Dedifferentiated amniotic fluid mesenchymal stem cell (primary cell): ENCODE measurements at regions not wholly inside any gene's neighbourhood (a gene's known extent, or its start where the extent isn't known, plus 50 kb on each side); places are given as distances from the start of the nearest gene placed in this dataset.
"Not testable (repeated sequence)": the region's sequence is repeated elsewhere in the genome, so short reads cannot be mapped to it uniquely, and the experiment has no call there.

Experiments used
- DNase-seq: peaks from one replicate; pipeline ENCODE4 v3.0.0-alpha.2; 2016; ENCODE audit errors: extremely low spot score

DNA sequence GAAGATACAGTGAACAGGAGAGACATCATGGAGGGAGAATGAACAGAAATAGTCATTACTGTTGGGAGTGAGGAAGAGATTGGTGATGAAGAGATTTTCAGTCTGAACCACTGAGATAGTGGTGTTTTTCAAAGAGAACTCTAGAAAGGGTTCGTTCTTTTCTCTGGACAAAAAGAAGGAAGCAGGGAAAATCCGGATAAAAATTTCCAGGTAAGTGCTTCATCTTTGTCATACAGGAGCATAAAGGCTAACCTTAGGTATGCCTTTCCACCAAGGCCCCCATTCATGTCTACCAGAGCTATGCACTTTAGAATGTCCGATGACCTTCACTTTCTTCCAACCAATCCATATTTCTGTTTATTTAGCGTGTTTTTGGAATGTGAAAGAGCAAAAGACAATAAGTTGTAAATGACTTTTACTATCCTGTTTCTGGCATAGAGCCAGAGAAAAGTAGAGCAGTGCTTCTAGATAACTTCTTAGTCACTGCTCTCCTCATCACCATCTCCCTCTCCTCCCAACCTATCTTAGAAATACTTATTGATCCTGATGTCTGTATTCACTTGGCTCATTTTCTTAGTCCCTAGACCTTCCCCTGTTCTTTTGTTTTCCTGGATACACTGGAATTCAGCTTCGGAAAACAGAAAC lies 116.5 kb downstream of the TTC6 start:
- DNase-seq = no peak

DNA sequence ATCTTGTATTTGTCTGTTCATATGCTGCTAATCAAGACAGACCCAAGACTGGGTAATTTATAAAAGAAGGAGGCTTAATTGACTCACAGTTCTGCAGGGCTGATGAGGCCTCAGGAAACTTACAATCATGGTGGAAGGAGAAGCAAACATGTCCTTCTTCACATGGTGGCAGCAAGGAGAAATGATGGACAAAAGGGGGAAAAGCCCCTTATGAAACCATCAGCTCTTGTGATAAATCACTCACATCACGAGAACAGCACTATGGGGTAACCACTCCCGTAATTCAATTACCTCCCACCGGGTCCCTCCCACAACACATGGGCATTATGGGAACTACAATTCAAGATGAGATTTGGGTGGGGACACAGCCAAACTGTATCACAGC lies 117.0 kb downstream of the TTC6 start:
- not testable (repeated sequence) for DNase-seq

DNA sequence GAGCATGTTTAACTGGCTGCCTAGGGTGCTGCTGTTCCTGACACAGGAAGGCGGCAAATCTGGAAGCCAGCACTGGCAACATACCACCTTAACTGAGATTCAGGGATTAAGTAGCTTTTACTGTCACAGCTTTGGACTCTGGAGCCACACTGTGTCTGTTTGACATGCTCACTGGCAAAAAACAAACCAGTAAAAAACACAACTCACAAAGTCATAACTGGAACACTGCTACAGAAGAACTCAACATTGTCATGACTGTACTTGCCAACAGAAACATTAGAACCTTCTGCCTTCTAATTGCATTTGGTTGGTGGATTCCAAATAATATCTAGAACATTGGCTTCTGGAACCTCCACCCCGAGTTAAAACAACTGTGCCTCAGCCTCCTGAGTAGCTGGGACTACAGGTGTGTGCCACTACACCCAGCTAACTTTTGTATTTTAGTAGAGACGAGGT lies 117.6 kb downstream of the TTC6 start:
- no peak for DNase-seq

DNA sequence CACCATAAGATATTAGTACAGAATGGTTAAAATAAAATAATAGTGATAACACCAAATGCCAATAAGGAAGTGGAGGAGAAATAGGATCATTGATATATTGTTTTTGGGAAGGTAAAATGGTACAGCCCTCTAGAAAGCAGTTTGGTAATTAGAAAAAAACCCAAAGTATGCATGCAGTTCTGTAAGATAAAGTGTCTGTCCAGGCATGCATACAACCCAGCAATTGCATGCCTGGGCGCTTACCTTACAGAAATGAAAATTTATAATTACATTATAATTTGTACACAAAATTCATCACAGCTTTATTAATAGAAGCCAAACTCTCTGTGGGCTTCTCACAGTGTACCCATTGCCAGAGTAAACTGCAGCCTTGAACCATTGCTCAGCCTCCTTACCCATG lies 124.7 kb downstream of the TTC6 start:
- DNase-seq = no peak

DNA sequence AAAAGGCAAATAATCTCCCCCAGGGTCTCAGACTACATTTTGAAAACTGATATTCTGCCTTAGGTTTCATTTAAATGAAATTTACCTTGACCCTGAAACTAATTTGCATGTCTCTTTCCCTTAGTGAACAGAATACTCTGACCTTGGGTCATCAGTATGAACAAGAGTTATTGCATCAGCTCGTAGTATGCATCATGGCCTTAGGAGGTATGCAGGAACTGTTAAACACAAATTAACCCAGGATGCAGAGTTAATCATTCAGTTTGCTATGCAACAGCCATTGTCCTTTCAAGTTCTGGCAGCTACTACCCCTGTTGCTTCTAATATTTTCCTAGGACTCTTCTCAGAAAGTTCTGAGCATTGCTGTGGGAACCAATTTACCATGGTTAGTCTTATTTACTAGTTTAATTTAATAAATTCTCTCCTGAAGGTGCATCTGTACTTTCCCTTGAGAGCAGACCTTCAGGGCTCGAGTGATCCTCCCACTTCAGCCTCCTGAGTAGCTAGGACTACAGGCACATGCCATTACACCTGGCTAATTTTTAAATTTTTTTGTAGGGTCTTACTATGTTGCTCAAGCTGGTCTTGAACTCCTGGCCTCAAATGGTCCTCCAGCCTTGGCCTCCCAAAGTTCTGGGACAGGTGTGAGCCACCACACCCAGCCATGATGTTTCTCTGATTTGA lies 126.7 kb downstream of the TTC6 start:
- no peak for DNase-seq

DNA sequence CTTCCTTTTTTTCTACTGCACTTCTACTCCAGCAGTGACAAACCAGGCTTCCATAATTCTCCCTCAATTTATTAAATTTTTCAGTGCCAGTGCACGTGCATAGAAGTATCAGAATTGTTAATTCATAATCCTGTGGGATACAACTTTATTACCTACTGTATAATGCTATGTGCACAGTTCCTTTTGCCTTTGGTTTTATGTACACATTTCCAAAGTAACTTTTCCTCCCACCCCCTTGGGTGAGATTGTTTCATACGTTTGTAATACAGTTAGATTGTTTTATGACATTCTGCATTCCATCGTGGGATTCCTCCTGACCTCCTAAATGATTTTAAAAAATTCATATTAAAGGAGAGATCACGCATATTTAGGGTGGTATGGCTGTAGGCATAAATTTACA lies 128.1 kb downstream of the TTC6 start:
- DNase-seq = no peak

DNA sequence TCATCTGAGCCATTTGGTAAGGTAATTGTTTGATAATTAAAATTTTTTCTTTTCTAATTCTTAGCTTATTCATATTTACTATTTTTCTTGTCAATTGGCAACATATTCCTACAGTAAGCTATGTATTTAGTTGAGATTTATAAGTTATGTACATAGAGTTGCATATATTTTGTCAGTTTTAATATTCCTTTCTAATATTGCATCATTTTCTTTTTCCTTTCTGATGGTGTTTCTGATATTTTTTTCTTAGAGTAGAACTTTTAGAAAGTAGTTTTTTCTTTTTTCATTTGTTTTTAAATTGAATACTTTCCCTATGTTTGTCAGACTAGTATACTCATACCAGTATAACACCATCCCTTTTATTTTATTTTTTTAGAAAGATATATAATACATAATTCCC lies 131.3 kb downstream of the TTC6 start:
- no peak for DNase-seq

DNA sequence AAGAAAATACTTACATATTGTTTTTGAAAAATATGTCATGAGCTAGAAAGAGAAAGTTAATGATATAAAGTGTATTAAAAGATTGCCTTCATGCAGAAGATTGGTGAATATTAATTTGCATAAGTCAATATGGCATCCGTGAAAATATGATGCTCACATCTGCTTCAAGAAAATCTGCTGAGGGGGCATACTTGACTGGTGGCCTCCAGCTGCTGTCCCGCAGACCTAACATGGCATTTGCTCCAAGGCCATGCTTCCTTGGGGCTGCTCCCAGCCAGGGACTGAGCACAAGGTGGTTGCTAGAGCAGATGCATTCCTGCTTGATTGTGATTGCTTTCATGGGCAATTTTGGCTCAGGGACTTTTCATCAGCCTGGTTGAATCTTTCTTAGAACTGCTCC lies 133.8 kb downstream of the TTC6 start:
- no peak for DNase-seq

DNA sequence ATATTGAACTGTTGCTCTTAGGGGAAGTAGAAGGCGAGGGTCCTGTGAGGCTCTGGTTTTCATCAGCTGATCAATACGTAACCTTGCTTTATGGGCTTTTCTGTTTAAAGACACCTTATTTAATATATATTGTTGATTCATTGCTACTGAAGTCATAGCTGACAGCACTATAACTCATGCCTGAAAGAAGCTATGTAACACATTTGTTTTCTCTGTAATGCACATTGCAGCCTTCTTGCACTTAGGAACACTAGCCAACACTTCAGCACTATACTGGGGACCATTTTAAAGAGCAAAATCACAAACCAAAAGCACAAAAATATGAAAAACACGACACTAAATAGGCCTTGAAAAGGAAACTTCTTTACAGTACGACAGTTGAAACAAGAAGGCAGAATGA lies 135.7 kb downstream of the TTC6 start:
- DNase-seq = no peak

DNA sequence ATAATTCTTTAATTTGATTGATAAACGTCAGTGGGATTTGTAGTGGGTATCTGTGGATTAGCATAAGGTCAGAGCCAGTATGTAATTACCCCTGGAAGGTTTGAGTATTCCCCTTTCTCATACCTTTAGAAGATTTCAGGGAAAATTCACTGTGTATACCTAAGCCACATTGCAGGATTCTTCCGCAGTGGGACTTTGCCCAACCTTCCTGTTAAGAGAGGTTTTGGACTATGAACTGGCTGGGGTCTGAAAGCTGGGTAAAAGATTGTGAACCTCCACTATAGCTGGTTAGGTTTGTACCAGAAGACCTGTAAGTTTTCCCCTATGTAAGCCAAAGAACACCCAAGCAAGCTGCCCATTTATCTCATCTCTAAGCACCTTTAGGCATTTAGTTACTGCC lies 150.2 kb downstream of the TTC6 start:
- DNase-seq = no peak

DNA sequence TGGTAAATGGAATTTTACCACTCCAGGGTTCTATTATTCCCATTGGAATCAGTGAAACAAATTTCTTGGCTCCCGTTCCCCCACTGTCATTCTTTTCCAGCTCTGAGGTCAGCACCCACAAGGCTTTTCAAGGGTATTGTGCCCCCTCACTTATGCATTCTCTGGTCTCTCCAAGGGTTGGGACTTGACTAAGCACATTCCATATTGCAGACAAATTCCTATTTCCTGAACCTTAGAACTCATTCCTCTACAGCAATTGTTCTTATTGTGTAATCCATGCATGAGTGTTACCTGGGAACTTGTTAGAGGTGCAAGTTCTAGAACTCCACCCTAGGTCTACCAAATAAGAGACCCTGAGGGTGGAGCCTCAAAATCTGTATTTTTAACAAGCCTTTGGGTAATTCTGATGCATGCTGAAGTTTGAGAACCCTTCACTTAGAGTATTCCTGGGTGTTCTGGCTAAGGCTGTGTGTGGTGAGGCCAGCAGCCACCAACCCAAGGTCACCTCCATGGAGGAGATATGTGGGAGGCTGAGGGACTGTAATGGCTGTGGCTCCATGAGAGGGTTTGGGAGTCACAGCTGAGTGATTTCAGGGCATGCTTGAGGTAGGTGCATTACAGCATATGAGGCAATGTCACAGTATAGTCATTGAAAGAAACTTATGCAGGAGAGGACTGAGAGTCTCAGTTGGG lies 150.9 kb downstream of the TTC6 start:
- no peak for DNase-seq

DNA sequence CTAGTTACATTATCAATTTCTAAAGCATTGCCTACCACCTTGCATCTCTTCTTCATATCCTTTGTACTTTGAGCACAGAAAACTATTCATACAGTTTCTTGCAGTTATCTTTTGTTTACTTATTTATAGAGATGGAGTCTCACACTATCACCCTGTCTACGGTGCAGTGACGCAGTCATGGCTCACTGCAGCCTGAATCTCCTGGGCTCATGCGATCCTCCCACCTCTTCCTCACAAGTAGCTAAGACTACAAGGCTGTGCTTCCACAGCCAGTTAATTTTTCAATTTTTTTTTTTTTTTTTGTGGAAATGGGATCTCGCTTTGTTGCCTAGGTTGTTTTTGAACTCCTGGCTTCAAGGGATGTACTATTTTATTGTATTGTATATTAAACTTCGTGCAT lies 158.0 kb downstream of the TTC6 start:
- DNase-seq = no peak

DNA sequence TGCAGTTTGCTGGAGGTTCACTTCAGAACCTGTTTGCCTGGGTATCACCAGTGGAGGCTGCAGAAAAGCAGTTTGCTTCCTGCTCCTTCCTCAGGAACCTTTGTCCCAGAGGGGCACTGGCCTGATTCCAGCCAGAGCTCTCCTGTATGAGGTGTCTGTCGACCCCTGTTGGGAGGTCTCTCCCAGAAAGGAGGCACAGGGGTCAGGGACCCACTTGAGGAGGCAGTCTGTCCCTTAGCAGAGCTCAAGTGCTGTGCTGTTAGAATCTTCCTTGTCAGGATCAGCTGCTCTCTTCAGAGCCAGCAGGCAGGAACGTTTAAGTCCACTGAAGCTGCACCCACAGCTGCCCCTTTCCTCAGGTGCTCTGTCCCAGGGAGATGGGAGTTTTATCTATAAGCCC lies 164.8 kb downstream of the TTC6 start:
- DNase-seq = not testable (repeated sequence)

DNA sequence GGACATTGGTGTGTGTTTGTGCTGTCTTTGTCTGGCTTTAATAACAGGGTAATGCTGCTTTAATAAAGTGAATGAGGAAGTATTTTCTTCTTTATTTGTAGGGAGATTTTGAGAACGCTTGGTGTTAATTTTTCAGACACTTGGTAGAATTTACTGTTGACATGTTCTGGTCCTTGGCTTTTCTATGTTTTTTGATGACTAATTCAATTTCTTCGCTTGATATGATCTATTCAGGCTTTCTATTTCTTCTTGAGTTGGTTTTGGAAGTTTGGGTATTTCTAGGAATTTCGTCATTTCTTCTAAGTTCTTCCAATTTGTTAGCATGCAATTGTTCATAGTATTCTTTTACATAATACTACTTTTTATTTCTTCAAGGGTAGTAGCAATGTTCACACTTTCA lies 167.8 kb downstream of the TTC6 start:
- no peak for DNase-seq

DNA sequence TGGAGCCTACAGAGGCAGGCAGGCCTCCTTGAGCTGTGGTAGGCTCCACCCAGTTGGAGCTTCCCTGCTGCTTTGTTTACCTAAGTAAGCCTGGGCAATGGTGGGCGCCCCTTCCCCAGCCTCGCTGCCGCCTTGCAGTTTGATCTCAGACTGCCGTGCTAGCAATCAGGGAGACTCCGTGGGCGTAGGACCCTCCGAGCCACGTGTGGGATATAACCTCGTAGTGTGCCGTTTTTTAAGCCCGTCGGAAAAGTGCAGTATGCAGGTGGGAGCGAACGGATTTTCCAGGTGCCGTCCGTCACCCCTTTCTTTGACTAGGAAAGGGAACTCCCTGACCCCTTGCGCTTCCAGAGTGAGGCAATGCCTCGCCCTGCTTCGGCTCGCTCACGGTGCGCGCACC lies 176.9 kb downstream of the TTC6 start:
- DNase-seq = not testable (repeated sequence)

DNA sequence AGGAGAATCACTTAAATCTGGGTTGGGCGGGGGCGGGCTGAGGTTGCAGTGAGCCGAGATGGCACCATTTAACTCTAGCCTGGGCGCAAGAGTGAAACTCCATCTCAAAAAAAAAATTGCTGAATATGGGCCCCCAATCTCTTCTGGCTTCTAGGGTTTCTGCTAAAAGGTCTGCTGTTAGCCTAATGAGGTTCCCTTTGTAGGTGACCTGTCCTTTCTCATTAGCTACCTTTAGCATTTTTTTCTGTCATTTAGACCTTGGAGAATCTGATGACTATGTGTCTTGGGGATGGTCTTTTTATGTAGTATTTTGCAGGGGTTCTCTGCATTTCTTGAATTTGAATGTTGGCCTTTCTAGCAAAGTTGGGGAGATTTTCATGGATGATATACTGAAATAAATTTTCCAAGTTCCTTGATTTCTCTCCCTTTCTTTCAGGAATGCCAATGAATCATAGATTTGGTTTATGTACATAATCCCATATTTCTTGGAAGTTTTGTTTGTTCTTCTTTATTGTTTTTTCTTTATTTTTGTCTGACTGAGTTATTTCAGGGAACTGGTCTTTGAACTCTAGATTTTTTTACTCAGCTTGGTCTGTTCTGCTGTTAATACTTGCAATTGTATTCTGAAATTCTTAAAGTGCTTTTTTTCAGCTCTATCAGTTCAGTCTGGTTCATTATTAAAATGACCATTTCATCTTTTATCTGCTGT lies 181.5 kb downstream of the TTC6 start:
- no peak for DNase-seq

DNA sequence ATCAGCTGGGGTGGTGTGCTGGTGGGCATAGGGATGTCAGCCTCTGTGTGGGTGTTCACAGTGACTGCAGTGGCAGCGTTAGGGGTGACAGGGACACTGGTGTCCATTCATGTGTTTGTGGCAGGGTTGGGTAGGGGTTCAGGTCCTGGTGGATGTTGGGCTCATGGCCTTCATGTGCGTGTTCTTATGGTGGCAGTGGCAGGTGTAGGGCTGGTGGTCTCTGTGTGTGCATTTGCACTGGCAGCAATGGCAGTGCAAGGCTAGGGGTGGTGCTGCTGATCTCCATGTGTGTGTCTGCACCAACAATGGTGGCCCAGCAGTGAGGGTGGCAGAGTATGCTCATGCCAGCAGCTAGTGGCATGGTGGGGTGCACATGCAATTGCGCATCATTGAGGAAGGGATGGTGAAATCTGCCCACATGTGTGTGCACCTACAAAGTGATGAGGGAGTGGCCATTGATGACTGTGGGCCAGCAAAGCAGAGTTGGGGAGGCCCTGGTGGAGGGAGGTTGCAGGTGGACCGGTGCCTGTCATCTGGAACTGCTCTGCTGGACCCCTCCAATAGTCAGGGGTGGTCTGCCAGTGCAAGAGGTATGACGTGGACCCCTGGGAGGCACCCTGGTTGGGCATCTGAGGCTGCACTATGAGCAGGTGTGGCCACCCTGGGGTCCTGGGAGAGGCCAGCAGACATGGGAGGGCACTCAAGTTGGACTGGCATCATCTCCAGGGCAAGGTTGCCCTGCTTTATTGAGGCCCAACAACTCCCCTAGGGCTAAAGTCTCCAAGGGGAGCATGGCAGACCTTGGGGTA lies 182.9 kb downstream of the TTC6 start:
- no peak for DNase-seq

DNA sequence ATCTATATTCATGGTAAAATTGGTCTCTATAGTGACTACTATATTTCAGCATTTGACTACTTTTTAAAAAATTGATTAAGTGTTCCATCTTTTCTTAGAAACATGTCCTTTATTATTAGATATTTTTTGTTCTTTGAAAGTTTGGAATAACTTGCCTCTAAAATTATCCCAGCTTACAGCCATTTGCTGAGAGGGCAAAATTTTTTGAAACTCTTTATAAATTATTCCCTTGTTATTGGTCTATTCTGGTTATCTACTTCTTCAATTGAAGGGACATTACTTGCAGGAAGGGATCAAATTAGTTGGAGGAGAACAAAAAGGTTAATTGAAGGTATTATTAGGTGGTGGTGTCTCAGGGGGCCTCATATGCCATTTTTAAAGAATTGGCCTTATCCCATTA lies 184.1 kb downstream of the TTC6 start:
- DNase-seq = no peak

DNA sequence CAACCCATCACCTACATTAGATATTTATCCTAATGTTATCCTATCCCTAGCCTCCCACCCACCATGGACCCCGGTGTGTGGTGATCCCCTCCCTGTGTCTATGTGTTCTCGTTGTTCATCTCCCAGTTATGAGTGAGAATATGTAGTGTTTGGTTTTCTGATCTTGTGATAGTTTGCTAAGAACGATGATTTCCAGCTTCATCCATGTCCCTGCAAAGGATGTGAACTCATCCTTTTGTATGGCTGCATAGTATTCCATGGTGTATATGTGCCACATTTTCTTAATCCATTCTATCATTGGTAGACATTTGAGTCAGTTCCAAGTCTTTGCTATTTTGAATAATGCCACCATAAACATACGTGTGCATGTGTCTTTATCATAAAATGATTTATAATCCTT lies 185.3 kb downstream of the TTC6 start:
- not testable (repeated sequence) for DNase-seq

DNA sequence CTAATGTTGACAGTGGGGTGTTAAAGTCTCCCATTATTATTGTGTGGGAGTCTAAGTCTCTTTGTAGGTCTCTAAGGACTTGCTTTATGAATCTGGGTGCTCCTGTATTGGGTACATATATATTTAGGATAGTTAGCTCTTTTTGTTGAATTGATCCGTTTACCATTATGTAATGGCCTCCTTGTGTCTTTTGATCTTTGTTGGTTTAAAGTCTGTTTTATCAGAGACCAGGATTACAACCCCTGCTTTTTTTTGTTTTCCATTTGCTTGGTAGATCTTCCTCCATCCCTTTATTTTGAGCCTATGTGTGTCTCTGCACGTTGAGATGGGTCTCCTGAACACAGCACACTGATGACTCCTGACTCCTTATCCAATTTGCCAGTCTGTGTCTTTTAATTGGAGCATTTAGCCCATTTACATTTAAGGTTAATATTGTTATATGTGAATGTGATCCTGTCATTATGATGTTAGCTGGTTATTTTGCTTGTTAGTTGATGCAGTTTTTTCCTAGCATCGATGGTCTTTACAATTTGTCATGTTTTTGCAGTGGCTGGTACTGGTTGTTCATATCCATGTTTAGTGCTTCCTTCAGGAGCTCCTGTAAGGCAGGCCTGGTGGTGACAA lies 188.9 kb downstream of the TTC6 start:
- DNase-seq = not testable (repeated sequence)

DNA sequence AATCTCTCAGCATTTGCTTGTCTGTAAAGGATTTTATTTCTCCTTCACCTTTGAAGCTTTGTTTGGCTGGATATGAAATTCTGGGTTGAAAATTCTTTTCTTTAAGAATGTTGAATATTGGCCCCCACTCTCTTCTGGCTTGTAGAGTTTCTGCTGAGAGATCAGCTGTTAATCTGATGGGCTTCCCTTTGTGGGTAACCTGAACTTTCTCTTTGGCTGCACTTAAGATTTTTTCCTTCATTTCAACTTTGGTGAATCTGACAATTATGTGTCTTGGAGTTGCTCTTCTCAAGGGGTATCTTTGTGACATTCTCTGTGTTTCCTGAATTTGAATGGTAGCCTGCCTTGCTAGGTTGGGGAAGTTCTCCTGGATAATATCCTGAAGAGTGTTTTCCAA lies 189.4 kb downstream of the TTC6 start:
- not testable (repeated sequence) for DNase-seq
